HG03095 (cell line): ENCODE measurements at regions not wholly inside any gene's neighbourhood (a gene's known extent, or its start where the extent isn't known, plus 50 kb on each side); places are given as distances from the start of the nearest gene placed in this dataset.

Experiments used
- ATAC-seq: cut with Tn5 transposase; IDR thresholded peaks from one replicate; pipeline ENCODE4 v1.9.1; 2021; ENCODE audit warnings: moderate library complexity; ENCODE audit not compliant: unreplicated experiment

GRCh38 chr5:155193483-155194107, 180.0 kb downstream of the KIF4B start:
- no peak for ATAC-seq

DNA sequence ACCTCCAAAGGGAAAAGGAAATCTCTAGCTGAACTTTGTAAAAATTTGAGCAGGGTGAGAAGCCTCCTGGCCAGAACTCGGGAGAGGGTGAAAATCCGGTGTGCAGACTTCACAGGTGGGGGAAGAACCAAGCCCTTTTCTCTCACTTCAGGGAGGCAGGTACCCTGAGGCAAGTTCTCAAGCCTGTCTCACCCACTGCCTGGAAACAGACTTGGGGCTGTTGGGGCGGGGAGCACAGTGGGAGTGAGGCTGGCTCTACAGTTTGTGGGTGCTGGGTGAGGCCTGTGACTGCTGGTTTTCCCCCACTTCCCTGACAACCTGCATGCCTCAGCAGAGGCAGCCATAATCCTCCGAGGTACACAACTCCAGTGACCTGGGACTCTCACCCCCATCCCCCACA, 187.1 kb downstream of the KIF4B start:
- no peak for ATAC-seq

- no peak for ATAC-seq
Observed at GRCh38 chr5:155211764-155212163, 198.2 kb downstream of the KIF4B start.

- ATAC-seq, result no peak
Observed at GRCh38 chr5:155222393-155222792, 208.8 kb downstream of the KIF4B start.

DNA sequence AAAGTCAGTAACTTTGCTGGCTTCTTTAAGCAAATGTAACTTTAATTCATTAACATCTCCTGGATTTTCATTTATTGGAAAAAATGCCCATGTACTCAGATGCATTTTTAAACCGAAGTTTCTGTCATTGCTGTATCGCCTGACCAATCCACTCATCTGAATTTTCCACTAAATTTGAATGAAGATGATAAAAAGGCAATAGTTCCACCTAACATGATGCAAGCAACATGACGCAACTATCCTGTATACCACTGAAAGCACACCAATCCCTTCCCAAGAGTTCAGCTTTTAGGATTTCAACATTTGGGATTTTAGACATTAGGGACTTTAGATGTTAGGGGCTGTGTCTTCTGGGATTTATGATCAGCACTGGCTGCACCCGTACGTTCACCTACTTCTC, 215.6 kb downstream of the KIF4B start:
- no peak for ATAC-seq

DNA sequence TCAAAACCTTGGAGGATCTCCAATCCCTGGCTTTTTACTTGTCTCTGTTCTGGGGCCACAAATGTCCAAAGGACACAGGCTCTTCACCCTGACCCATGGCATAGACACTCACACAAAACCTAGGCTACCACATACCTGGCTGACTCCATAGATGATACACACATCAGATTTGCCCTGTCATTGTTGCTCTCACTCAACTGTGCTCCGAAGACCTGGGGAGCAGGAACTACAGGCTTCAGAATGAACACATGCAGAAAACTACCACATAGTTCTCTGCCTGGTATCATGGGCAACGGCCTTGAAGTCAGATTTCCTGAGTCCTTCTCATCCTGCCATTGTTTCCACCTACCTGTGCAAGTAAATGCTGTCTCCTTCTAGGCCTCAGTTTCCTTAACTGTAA, 226.2 kb downstream of the KIF4B start:
- no peak for ATAC-seq

- no peak for ATAC-seq
Observed at GRCh38 chr5:155250596-155250995, 237.0 kb downstream of the KIF4B start.

DNA sequence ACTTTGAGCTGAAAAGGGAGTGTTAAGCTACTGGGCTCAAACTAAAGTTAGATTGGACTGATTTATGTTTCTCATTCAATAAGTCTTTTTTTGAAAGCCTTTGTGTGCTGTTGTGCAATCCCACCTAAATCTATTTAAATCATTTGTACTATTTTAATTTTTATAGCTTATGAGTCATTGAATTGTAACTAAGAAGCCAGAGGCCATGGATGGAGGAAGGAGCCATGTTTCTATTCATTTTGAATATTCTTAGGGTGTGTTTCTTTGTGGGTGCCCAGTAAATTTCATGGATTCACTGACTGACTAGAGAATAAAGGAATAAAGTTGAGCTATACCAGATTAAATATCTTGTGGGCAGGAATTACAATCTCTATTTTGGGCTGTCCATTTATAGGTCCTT, 238.5 kb downstream of the KIF4B start:
- no peak for ATAC-seq

- no peak for ATAC-seq
Observed at GRCh38 chr5:155252717-155253116, 239.2 kb downstream of the KIF4B start.

DNA sequence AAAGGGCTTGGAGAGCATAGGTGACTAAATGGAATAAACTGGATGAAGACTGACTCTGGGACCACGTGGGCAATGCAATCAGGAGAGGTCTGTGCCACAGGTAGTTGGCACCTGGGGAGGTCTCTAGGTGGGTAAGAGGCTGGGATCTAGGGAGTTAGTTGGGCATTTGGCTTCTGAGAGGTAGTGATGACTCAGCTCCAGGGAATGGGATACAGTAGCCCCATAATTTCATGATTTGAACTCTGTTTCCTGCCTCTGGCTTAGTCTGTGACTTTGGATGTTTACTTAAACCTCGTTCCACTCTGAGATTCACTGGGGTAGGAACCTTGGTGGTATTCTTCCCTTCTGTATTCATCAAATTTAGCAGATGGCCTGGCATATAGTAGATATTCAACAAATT, 240.8 kb downstream of the KIF4B start:
- ATAC-seq, result no peak

- ATAC-seq, result no peak
Observed at GRCh38 chr5:155258161-155258560, 244.6 kb downstream of the KIF4B start.

- no peak for ATAC-seq
Observed at GRCh38 chr5:155259648-155260047, 246.1 kb downstream of the KIF4B start.

GRCh38 chr5:155260798-155261197, 247.2 kb downstream of the KIF4B start:
- ATAC-seq, result no peak

DNA sequence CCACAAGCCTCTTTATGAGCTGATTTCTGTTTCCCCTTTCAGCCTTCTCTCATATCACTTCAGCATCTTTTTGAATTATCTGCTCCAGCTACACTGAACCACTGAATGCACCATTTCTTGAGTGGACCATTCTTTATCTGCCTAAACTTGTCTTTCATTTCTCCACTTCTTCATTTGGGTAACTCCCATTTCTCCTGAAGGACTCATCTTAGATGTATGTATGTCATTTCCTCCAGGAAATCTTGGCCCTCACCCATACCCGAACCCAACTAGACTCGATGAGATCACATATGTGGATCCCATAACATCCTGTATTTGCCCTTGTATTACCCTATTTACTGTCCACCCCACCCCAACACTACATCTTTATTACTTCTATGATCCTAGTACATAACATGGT, 249.8 kb downstream of the KIF4B start:
- no peak for ATAC-seq

DNA sequence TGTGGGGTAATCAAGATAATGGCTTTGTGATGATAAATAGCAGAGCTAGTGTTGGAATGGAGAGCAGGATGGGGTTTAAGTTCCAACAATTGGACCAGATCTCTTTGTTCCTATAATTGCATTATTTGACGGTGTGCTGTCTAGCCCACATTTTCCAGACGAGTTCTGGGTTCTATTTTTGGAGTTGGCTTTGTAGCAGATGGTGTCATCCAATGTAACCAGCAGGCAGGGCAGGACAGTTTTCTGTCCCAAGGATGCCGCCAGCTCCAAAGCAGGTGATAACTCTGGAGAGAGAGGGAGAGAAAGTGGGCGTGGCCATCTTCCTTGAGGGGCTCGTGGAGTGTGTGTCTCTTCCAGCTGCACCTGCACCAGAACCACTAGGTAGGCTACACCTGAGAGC, 251.3 kb downstream of the KIF4B start:
- no peak for ATAC-seq

DNA sequence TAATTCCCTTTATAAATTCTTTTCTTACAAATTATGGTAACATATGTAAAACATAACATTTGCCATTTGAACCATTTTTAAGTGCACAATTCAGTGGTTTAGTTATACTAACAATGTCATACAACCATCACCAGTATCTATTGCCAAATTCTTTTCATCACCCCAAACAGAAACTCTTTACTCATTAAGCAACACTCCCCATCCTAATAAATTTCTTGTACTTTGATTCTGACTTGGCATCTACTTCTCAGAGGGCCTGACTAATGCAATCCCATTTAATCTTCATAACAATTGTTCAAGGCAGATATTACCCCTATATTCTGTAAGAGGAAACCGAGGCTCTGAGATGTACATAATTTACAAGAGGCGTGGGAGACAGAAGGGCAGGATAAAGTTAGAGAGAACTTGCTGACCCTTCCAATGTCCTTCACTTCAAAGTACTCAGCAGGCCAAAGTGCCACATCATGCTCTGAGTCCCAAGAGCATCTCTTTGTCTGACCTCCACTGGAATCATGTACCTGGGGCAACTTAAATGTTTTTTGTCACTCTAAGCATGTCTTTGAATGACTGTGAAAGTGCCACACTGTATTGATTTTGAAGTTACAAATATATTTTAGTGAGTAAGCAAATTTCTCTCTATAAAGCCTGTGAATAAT, 255.3 kb downstream of the KIF4B start:
- no peak for ATAC-seq

DNA sequence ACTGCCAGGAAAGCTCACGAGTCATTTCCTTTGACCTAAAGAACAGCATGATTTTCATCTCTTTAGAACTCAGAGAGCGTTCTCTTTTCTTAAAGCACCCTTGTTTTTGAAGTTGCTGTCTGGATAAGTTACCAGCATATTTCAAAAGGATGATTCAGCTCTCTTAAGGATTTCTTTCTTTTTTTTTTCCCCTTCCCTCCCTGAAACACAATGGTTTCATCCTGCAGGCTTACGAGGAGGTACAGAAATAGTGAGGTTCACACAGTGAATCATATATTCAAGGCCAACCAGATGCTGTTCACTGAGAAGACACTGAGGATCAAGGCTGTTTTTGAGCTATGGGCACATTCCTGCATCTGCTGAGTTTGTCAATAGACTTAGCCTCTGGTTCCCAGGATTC, 257.2 kb downstream of the KIF4B start:
- ATAC-seq, result no peak

GRCh38 chr5:155274484-155274883, 260.9 kb downstream of the KIF4B start:
- no peak for ATAC-seq

- no peak for ATAC-seq
Observed at GRCh38 chr5:155275222-155275621, 261.7 kb downstream of the KIF4B start.

DNA sequence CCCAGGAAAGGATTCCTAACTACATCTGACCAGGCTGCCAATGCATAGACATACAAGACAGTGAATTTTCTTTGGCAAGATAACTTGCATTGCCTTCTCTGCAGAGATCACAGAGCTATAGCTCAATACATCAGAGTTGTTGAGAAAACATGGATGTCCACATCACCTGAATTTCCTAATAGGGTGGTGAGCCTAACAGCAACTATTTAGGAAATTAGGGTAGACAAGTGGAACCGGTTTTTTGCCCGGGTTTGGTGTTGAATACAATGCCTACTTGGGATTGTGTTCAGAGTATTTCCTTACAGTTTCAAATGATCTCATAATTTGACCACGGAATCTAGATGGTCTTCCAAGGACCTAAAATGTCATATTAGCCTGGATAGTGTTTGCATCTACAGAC, 262.7 kb downstream of the KIF4B start:
- no peak for ATAC-seq

GRCh38 chr5:155278532-155278931, 265.0 kb downstream of the KIF4B start:
- no peak for ATAC-seq

GRCh38 chr5:155282503-155283107, 269.1 kb downstream of the KIF4B start:
- ATAC-seq, result no peak

DNA sequence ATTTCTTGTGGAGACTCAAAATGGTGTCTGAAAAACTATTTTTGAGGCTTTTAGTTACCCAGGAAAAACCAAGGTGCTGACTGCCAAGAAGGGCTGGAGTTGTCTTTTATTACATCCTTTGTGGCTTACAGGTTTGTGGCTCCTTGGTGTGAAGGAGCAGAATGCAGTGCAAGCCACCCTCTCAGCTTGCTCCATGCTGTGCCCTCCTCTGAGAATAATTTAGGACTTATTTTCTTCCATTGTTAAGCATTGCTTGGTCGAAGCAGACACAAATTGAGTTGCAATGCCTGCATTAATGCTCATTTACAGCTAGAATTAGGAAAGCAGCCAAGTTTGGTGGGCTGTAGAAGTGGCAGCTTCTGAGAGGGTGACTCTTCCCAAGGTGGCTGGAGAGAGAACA, 272.2 kb downstream of the KIF4B start:
- ATAC-seq, result no peak
